ENCODE measurements at regions not wholly inside any gene's neighbourhood (a gene's known extent, or its start where the extent isn't known, plus 50 kb on each side); places are given as distances from the start of the nearest gene placed in this dataset.

- TF ChIP-seq CTCF (IDR thresholded peaks at IDR 0.05; ENCODE audit: low read length) (no peak), EZH2 (IDR thresholded peaks at IDR 0.05; ENCODE audit: borderline replicate concordance, low read length) (no peak)
These were observed 394.4 kb upstream of the TBX3 start for GRCh38 chr12:115078334-115078733.

All from OCI-LY1 (cell line).